GM19240 (cell line): ENCODE measurements at regions not wholly inside any gene's neighbourhood (a gene's known extent, or its start where the extent isn't known, plus 50 kb on each side); places are given as distances from the start of the nearest gene placed in this dataset.
A peak's percentile ranks its signal among the peaks of the same experiment; 100 is the strongest.
"Not testable (repeated sequence)": the region's sequence is repeated elsewhere in the genome, so short reads cannot be mapped to it uniquely, and the experiment has no call there.

Source experiments
- DNase-seq: peaks from one replicate; pipeline ENCODE4 v3.0.0; 2011; ENCODE audit warnings: low spot score; ENCODE audit not compliant: insufficient read length

GRCh38 chr9:95732802-95733688, 142.4 kb upstream of the ERCC6L2 start:
- DNase-seq = no peak

DNA sequence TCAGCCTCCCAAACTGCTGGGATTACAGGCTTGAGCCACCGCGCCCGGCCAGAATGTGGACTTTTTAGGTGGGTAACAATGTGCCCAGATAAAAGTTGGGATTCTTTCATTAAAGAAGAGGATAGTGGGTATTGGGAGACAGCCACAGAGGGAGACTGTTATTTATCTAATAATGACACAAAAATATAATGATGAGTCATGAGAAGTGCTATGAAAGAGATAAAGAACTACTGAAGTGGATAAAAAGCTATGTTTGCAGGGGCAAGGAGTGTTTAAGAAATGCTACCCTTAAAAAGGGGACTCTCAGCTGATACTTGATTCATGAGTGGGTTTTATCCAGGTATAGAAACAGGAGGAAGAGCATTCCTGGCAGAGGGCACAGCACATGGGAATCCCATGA, 143.6 kb upstream of the ERCC6L2 start:
- DNase-seq = no peak

DNA sequence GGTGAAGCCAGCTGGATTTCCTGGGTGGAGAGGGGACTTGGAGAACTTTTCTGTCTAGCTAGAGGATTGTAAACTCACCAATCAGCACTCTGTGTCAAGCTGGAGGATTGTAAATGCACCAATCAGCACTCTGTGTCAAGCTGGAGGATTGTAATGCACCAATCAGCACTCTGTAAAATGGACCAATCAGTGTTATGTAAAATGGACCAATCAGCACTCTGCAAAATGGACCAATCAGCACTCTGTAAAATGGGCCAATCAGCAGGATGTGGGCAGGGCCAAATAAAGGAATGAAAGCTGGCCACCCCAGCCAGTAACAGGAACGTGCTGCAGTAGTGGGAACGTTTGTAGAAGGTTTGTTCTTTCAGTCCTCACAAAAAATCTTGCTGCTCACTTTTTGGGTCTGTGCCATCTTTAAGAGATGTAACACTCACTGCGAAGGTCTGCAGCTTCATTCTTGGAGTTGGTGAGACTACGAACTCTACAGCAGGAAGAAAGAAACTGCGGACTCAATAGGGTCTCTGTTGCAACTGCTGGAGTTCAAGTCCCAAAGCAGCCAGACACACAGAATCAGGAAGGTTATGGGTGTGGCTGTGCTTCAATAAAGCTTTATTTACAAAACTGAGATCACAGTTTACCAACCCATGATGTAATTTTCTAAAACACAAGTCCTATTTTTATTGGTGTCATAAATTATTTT, 145.7 kb upstream of the ERCC6L2 start:
- no peak for DNase-seq

DNA sequence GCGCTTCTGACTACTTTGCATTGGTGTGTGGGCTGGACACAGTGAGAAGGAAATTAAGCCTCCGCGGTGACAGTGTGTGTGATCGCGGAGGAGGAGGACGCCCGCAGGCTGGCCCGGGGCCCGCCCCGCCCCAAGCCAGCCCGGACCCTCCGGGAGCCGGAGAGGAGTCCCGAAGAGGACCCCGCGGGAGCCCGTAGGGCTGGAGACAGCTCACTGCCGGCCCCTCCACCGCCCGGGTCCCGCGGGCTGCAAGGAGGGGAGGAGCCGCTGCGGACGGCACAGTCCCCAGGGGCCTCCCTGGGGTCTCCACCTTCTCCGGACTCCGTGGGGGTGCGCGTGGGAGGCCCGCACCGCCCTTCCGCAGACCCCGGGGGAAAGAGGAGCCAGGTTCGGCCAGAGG, 146.4 kb upstream of the ERCC6L2 start:
- no peak for DNase-seq

DNA sequence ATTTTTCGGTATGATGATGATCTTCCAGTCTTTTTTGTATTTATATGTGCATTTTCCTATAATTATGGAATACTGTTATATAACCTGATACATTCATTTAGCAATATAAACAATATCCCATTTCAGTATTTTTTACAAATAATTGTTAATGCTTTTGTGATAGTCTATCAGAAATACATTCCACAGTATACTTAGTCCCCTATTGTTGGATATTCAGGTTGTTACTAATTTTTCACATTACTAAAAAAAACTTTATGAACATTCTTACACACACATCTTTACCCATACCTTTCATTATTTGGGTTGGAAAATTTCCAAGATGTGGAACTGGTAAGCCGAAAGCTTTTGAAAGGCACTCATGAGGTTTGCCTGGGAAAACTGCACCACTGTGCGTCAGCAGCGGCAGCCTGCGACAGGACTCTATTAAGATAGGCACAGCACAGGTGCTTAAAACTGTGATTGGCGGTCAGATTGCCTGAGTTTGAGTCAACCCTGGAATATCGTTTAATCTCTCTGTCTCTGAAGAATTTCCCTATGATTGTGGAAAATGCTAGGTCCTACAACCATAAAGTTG, 147.5 kb upstream of the ERCC6L2 start:
- DNase-seq = no peak

GRCh38 chr9:95726756-95727155, 148.7 kb upstream of the ERCC6L2 start:
- DNase-seq = peak; percentile 23

- DNase-seq = no peak
Observed at GRCh38 chr9:95725045-95725444, 150.4 kb upstream of the ERCC6L2 start.

- DNase-seq = peak; percentile 74
Observed at GRCh38 chr9:95724253-95724991, 151.1 kb upstream of the ERCC6L2 start.

DNA sequence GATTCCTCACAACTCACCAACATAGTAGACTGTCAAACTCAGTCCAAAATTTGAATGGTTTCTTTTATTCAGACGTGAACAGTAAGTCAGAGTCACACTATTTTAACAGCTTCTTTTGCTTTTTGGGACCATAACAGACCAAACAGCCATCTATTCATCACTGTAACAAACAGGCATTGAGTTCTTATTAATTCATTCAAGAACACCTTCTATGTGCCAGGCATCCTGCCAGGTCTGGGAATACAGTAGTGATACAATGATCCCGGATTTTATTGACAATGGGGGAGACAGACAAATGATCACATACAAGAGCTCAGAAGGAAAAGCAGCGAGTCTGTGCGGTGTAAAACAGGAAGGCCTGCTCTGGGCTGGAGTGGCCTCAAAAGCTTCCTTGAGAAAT, 153.3 kb upstream of the ERCC6L2 start:
- DNase-seq = no peak

DNA sequence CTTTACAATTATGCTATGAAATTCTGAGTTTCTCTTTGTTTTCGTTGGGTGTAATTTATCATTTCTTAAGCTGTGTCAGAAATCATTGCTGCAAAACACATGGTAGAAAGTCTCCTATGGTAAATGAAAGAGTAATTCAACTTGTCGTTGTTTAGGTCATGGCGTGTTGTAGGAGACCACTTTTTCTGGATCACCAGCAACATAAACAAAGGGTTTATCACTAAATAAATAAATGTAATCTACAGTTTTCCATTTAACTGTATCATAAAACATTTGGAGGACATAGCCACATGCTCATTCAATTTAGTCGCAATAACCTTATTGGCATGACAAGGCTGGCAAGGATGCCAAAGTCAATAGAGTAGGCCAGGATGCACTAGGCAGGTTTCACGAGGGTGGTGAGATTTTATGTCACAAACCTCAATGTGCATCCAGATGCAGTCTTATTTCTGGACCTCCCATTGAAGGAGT, 154.4 kb upstream of the ERCC6L2 start:
- DNase-seq = no peak

DNA sequence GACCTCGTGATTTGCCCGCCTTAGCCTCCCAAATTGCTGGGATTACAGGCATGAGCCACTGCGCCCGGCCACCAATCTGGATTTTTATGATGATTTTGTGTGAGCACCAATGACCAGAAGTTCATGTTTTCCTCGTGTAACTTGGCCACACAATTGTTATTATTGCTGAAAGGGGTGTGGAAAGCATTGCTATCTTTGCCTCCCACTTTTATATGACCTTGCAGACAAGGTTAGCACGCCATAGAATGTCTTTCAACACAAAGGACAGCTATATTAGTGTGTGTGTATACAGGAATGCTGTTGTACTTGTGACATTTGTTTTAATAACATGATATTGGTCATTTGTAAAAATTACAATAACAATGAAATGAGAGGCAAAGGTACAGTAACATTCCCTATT, 155.0 kb upstream of the ERCC6L2 start:
- no peak for DNase-seq

- no peak for DNase-seq
Observed at GRCh38 chr9:95719354-95719753, 156.1 kb upstream of the ERCC6L2 start.

DNA sequence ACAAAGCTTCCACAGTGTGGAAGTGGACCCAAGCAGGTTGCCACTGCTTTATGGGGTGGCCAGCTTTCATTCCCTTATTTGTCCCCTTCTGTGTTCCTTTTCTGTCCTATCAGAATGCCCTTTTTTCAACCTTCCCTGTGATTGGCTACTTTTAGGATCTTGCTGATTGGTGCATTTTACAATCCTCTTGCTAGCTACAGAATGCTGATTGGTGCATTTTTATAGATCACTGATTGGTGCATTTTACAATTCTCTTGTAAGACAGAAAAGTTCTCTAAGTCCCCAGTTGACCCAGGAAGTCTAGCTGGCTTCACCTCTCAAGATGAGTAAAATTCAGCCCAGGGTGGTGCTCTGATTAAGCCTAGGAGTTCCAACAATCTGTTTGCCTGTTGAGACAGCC, 157.2 kb upstream of the ERCC6L2 start:
- no peak for DNase-seq

DNA sequence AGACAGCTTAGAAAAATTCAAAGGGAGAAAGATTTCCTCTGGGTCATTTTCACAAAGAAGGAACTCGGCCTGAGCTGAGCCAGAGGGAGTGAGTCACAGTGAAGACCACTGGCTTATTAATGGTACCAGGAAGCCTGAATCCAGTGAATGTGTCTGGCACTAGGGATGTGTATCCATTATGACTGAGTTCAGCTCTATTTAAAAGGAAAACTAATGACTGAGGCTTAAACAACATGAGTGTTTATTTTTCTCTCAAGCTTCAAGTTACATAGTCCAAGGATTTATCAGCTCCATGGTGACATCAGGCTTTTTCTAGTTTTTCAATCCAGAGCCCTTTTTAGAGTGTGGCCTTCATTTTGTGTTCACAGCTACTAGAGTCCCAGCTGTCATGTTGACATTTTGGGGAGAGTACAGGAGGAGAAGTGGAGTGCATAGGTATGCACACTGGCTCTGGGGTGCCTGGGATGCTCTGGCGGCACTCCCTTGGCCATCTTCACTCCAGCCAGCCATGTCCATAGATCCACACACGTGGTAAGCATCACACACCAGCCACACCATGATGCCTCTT, 159.5 kb upstream of the ERCC6L2 start:
- no peak for DNase-seq

GRCh38 chr9:95710446-95710845, 165.0 kb upstream of the ERCC6L2 start:
- no peak for DNase-seq

- no peak for DNase-seq
Observed at GRCh38 chr9:95696701-95697100, 178.8 kb upstream of the ERCC6L2 start.

DNA sequence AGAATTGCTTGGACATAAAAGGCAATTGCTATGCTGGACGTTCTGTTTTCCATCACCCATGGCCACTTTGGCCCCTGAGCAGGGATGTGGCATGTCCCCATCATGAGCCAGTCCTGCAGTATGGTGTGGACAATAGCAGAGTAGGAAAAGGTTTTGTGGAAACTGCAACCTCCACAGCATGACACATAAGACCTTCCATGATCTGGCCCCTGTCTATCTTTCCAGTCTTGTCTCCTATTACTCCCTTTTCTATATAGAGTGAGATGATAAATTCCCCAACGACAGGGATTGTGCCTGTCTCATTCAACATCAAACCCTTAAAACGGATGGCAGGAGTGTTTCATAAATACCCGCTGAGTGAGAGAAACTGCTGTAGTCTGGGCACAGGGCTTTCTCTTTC, 174.7 kb upstream of the PTCH1 start:
- no peak for DNase-seq

DNA sequence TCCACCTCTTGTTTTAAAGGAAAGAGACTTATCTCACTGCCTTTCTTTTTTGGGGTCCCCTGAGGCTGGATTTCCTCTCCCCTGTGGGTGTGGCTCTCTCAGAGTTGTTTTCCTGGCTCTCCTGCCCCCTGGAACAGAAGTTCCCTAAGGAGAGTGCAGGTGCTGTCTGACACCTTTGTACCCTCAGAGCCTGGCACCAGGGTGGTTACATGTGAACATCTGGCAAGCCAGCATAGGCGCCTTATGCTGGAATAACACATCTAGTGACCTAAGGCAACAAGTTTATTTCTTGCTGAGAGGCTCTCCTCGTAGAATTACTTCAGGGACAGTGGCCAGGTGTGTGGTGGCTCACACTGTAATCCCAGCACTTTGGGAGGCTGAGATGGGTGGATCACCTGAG, 172.9 kb upstream of the PTCH1 start:
- no peak for DNase-seq

DNA sequence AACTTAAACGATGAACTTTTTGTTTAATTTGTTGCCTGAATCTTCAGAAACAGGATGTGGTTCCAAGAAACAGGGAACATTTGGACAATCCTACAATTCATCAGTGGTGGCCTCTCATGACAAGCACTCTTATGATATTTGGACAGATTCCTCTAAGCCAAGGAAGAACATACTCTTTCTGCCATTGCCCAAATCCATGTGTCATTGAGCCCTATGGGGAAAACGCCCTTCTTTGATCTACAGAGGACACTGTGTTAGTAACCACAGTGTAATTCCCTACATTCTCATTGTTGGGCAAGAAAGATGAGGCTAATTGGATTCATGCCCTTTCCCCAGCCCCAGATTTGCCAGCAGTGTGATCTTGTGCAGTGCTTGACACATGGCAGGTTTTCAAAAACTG, 167.7 kb upstream of the PTCH1 start:
- DNase-seq = no peak

DNA sequence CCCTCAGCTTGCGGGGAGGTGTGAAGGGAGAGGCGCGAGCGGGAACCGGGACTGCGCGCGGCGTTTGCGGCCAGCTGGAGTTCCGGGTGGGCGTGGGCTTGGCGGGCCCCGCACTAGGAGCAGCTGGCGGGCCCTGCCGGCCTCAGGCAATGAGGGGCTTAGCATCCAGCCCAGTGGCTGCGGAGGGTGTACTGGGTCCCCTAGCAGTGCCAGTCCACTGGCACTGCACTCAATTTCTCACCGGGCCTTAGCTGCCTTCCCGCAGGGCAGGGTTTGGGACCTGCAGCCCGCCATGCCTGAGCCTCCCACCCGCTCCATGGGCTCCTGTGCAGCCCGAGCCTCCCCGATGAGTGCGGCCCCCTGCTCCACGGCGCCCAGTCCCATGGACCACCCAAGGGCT, 163.5 kb upstream of the PTCH1 start:
- DNase-seq = not testable (repeated sequence)

DNA sequence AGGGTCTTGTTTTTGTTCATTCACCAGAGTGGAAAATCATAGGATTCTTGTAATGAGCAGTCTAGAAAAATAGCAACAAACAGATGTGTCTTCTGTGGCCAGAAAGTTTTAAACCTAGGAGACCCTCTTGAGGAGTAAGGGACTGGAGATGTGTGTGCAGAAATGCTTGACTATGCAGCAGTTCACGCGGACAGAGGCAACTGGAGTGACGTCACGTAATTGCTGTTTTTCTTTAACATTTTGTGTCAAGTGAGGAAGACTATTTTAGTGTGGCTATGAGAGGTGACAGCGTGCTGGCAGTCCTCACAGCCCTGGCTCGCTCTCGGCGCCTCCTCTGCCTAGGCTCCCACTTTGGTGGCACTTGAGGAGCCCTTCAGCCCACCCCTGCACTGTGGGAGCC, 163.1 kb upstream of the PTCH1 start:
- DNase-seq = no peak
